ENCODE measurements at regions not wholly inside any gene's neighbourhood (a gene's known extent, or its start where the extent isn't known, plus 50 kb on each side); places are given as distances from the start of the nearest gene placed in this dataset.

GRCh38 chr13:108419768-108420167, 150.2 kb downstream of the TNFSF13B start (continued):
- TF ChIP-seq, protein P1, sequence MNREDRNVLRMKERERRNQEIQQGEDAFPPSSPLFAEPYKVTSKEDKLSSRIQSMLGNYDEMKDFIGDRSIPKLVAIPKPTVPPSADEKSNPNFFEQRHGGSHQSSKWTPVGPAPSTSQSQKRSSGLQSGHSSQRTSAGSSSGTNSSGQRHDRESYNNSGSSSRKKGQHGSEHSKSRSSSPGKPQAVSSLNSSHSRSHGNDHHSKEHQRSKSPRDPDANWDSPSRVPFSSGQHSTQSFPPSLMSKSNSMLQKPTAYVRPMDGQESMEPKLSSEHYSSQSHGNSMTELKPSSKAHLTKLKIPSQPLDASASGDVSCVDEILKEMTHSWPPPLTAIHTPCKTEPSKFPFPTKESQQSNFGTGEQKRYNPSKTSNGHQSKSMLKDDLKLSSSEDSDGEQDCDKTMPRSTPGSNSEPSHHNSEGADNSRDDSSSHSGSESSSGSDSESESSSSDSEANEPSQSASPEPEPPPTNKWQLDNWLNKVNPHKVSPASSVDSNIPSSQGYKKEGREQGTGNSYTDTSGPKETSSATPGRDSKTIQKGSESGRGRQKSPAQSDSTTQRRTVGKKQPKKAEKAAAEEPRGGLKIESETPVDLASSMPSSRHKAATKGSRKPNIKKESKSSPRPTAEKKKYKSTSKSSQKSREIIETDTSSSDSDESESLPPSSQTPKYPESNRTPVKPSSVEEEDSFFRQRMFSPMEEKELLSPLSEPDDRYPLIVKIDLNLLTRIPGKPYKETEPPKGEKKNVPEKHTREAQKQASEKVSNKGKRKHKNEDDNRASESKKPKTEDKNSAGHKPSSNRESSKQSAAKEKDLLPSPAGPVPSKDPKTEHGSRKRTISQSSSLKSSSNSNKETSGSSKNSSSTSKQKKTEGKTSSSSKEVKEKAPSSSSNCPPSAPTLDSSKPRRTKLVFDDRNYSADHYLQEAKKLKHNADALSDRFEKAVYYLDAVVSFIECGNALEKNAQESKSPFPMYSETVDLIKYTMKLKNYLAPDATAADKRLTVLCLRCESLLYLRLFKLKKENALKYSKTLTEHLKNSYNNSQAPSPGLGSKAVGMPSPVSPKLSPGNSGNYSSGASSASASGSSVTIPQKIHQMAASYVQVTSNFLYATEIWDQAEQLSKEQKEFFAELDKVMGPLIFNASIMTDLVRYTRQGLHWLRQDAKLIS (CRISPR knock-in tag; IDR thresholded peaks at IDR 0.05), result no peak
- TF ChIP-seq ZNF451 (CRISPR knock-in tag; IDR thresholded peaks at IDR 0.05) (no peak), PITX1 (CRISPR knock-in tag; IDR thresholded peaks at IDR 0.05) (no peak), ZBTB44 (CRISPR knock-in tag; IDR thresholded peaks at IDR 0.05) (no peak), SP5 (CRISPR knock-in tag; IDR thresholded peaks at IDR 0.05; ENCODE audit: borderline replicate concordance, low read depth) (no peak), ZNF879 (CRISPR knock-in tag; IDR thresholded peaks at IDR 0.05) (no peak), ZNF577 (CRISPR knock-in tag; IDR thresholded peaks at IDR 0.05; ENCODE audit: borderline replicate concordance, low read depth) (no peak), NR2F6 (IDR thresholded peaks at IDR 0.05) (no peak), NR2F6 (CRISPR knock-in tag; IDR thresholded peaks at IDR 0.05) (no peak)

- intact Hi-C loops (cut with micrococcal nuclease; ENCODE audit: unreplicated experiment) (no loop called here), in situ Hi-C loops (cut with HindIII; ENCODE audit: extremely low pct_ligation_motif_present, low pct_unique_long_range_greater_than_20kb) (no loop called here)
- FAIRE-seq (no peak), DNase-seq (ENCODE audit: low spot score) (no peak), ATAC-seq (no peak)
- H3K4me2 ChIP-seq (ENCODE audit: low read depth, low read length), result no peak overlapping the region
- H3K27ac ChIP-seq (ENCODE audit: extremely low read length, insufficient read depth, low read length), result no peak overlapping the region
- no peaks in the 10 kb centered on the region for H3K27me3 ChIP-seq (ENCODE audit: control insufficient read depth in 1 of 2, insufficient read depth in 2 of 2, low read length in 2 of 2)
- BruUV-seq (replicated peaks), result no TSS peak
- no peak overlapping the region for H3K9ac ChIP-seq (ENCODE audit: insufficient read depth, low read depth, low read length)
- no peak overlapping the region for H3K4me3 ChIP-seq (replicated peaks in 1 of 3; ENCODE audit: insufficient read depth in 1 of 3, low read depth in 2 of 3, low read length in 3 of 3)
- WGBS (ENCODE audit: low lambda C conversion rate), result 33% methylated on average over 4 of the region's 4 CpGs
- no peaks in the 10 kb centered on the region for H3K36me3 ChIP-seq (replicated peaks in 1 of 2; ENCODE audit: control insufficient read depth in 1 of 2, insufficient read depth in 2 of 2, low read length in 2 of 2)
- H3K4me1 ChIP-seq (ENCODE audit: insufficient read depth, low read length), result no peaks in the 10 kb centered on the region
- no peaks in the 10 kb centered on the region for H4K20me1 ChIP-seq (ENCODE audit: insufficient read depth, low read length)
- H2AFZ ChIP-seq (ENCODE audit: low read length), result no peak overlapping the region
- H3K79me2 ChIP-seq (ENCODE audit: insufficient read depth, low read length), result no peaks in the 10 kb centered on the region
- CTCF ChIA-PET (ENCODE audit: low intra/inter-chr PET ratio, low total read pairs), result no interaction called here
- POLR2A ChIA-PET, result no interaction called here
- H3K9me3 ChIP-seq (ENCODE audit: low read length), result no peaks in the 10 kb centered on the region
- no peak for TF ChIP-seq ZBED4 (CRISPR knock-in tag; IDR thresholded peaks at IDR 0.05; ENCODE audit: borderline replicate concordance)
- TF ChIP-seq SIN3A (IDR thresholded peaks at IDR 0.05; ENCODE audit: borderline replicate concordance, low read depth, low read length), result no peak
- no peak for TF ChIP-seq WIZ (CRISPR knock-in tag; IDR thresholded peaks at IDR 0.05)
- TF ChIP-seq ZNF33A (CRISPR knock-in tag; IDR thresholded peaks at IDR 0.05; ENCODE audit: borderline replicate concordance), result no peak
- no peak for TF ChIP-seq KDM2A (CRISPR knock-in tag; IDR thresholded peaks at IDR 0.05; ENCODE audit: borderline replicate concordance, low read depth)
- TF ChIP-seq ZSCAN21 (CRISPR knock-in tag; IDR thresholded peaks at IDR 0.05; ENCODE audit: borderline replicate concordance), result no peak
- TF ChIP-seq NAIF1 (CRISPR knock-in tag; IDR thresholded peaks at IDR 0.05; ENCODE audit: borderline replicate concordance), result no peak
- TF ChIP-seq ZNF160 (CRISPR knock-in tag; IDR thresholded peaks at IDR 0.05), result no peak
Observed at GRCh38 chr13:108425056-108425455, 155.5 kb downstream of the TNFSF13B start.
